GM12865 (cell line): ENCODE measurements at regions not wholly inside any gene's neighbourhood (a gene's known extent, or its start where the extent isn't known, plus 50 kb on each side); places are given as distances from the start of the nearest gene placed in this dataset.
A peak's percentile ranks its signal among the peaks of the same experiment; 100 is the strongest.
"Not testable (repeated sequence)": the region's sequence is repeated elsewhere in the genome, so short reads cannot be mapped to it uniquely, and the experiment has no call there.

Source experiments
- DNase-seq: peaks from one replicate; pipeline ENCODE4 v3.0.0; 2010; ENCODE audit warnings: low read depth
- H3K4me3 ChIP-seq: 2 replicates; pipeline ENCODE4 v1.5.1; 2011; ENCODE audit warnings: mild to moderate bottlenecking, low read depth, low read length, control low read depth
- CTCF ChIP-seq: IDR thresholded peaks from 2 replicates; pipeline ENCODE4 v1.5.1; 2011; ENCODE audit warnings: low read length, control low read depth, low read depth, inconsistent platforms; ENCODE audit not compliant: insufficient read depth; ENCODE audit errors: missing control alignments

GRCh38 chr13:52565324-52565723 is 76.9 kb upstream of the HNRNPA1L2 start:
- DNase-seq = peak; percentile 9
- not testable (repeated sequence) for H3K4me3 ChIP-seq

- DNase-seq = peak; percentile 75
- peak; percentile 32 for TF ChIP-seq CTCF
- not testable (repeated sequence) for H3K4me3 ChIP-seq
Measured at GRCh38 chr13:52569904-52570602, 72.2 kb upstream of the HNRNPA1L2 start.

- not testable (repeated sequence) for H3K4me3 ChIP-seq
Measured at GRCh38 chr13:52571163-52571562, 71.1 kb upstream of the HNRNPA1L2 start.

GRCh38 chr13:52582962-52583361 is 59.3 kb upstream of the HNRNPA1L2 start:
- not testable (repeated sequence) for H3K4me3 ChIP-seq
- DNase-seq = peak; percentile 44

More at GRCh38 chr13:52571163-52571562, 71.1 kb upstream of the HNRNPA1L2 start:
- DNase-seq = not testable (repeated sequence)
